CD4-positive, alpha-beta T cell (primary cell): ENCODE measurements at regions not wholly inside any gene's neighbourhood (a gene's known extent, or its start where the extent isn't known, plus 50 kb on each side); places are given as distances from the start of the nearest gene placed in this dataset.

Experiments used
- ATAC-seq: fragments of 200-7000 bp; cut with Tn5 transposase; one replicate; pipeline ENCODE4 v1.10.0; 2022; ENCODE audit warnings: mild to moderate bottlenecking; ENCODE audit not compliant: poor library complexity
- CTCF ChIA-PET: fragments of 350-600 bp; sonication (Branson Sonifier 250); formaldehyde crosslinking; loops from one replicate; lab custom pipeline; 2021; ENCODE audit warnings: antibody characterized with exemption, inconsistent platforms; lab: Charles Lee
- POLR2A ChIA-PET: fragments of 350-600 bp; sonication (Branson Sonifier 250); formaldehyde crosslinking; loops from one replicate; lab custom pipeline; 2021; ENCODE audit warnings: antibody characterized with exemption, inconsistent platforms; lab: Charles Lee
- DNase-seq, 14 experiments: peaks; one replicate each; pipeline ENCODE4 v3.0.0-alpha.2; 2013 to 2020; ENCODE audit warnings: mixed read lengths in 2 of 14
- H3K27ac ChIP-seq, 2 donors: one replicate each; pipeline versions ENCODE4 v1.5.1 to v1.7.0; 2013; ENCODE audit warnings: low read length in 2 of 2, low read depth in 1 of 2, mild to moderate bottlenecking in 1 of 2
- H3K27me3 ChIP-seq, 2 experiments: 1 replicate in 1 of 2; 2 replicates in 1 of 2; pipeline versions ENCODE4 v1.6.1 to v1.7.0; 2013; ENCODE audit warnings: low read length in 2 of 2, control low read depth in 1 of 2, mild to moderate bottlenecking in 1 of 2, moderate library complexity in 1 of 2; ENCODE audit not compliant: insufficient read depth in 2 of 2, control insufficient read depth in 1 of 2
- H3K36me3 ChIP-seq: one replicate; pipeline ENCODE4 v1.6.1; 2013; ENCODE audit warnings: low read length, control low read depth; ENCODE audit not compliant: insufficient read depth
- H3K4me1 ChIP-seq: one replicate; pipeline ENCODE4 v1.6.1; 2013; ENCODE audit warnings: low read length, control low read depth; ENCODE audit not compliant: insufficient read depth
- H3K4me3 ChIP-seq: one replicate; pipeline ENCODE4 v1.5.1; 2013; ENCODE audit warnings: mild to moderate bottlenecking, low read length, moderate library complexity
- H3K9me3 ChIP-seq, 2 experiments: 1 replicate in 1 of 2; 2 replicates in 1 of 2; pipeline versions ENCODE4 v1.6.1 to v1.7.0; 2013; ENCODE audit warnings: low read length in 2 of 2, mild to moderate bottlenecking in 2 of 2, control low read depth in 1 of 2, moderate library complexity in 1 of 2; ENCODE audit not compliant: control insufficient read depth in 1 of 2, insufficient read depth in 1 of 2
- H3K27ac Mint-ChIP-seq: one replicate; pipeline ENCODE4 v1.8.0; 2020; ENCODE audit warnings: mixed read lengths
- H3K27me3 Mint-ChIP-seq: one replicate; pipeline ENCODE4 v1.8.0; 2021; ENCODE audit warnings: mixed read lengths
- H3K36me3 Mint-ChIP-seq: one replicate; pipeline ENCODE4 v1.8.0; 2021; ENCODE audit warnings: low read depth, mixed read lengths
- H3K4me1 Mint-ChIP-seq: one replicate; pipeline ENCODE4 v1.8.0; 2021; ENCODE audit warnings: low read depth, mixed read lengths
- H3K4me3 Mint-ChIP-seq: one replicate; pipeline ENCODE4 v1.8.0; 2020; ENCODE audit warnings: mild to moderate bottlenecking, mixed read lengths
- H3K9me3 Mint-ChIP-seq: one replicate; pipeline ENCODE4 v1.8.0; 2020; ENCODE audit warnings: mixed read lengths
- CTCF ChIP-seq: fragments of 200-600 bp; IDR thresholded peaks from one replicate; pipeline ENCODE4 v1.8.0; 2022; ENCODE audit warnings: antibody characterized with exemption, mild to moderate bottlenecking
- intact Hi-C, 2 experiments: fragments of 100-400 bp; cut with DNase I in 1 of 2; cut with micrococcal nuclease in 1 of 2; formaldehyde crosslinking; loops; one replicate each; pipeline versions ENCODE4 v1.15.1 to v1.9.0; 2023 to 2025; cut with DNase I, micrococcal nuclease

DNA sequence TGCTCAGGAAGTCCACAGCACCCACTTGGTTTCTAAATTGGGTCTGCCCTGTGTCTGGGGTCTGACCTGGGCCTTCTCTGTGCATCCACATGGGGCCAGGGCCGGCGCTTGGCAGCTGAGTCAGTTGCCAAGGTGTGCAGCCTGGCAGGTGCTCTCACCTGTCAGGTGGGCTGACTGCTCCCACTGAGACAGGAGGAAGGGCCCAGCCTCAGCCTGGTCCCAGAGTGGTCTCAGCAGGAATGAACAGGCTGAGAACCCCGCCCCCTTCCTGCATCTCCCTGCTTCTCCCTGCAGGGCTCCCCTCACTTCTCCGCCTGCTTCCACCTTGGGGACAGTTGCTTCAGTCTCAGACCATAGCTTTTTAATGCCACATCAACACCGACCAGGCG is 60.5 kb downstream of the BARX1 start:
- ChIA-PET CTCF (no interaction called here), POLR2A (no interaction called here)
- H3K36me3 ChIP-seq, result no peaks in the 10 kb centered on the region
- ATAC-seq, result no peak
- no peaks in the 10 kb centered on the region for H3K27me3 ChIP-seq
- peaks cover 0 to 27% of the 10 kb centered on the region in 2 experiments for H3K9me3 ChIP-seq
- intact Hi-C loops, result no loop called here
- no peaks in the 10 kb centered on the region for H3K36me3 Mint-ChIP-seq
- no peak overlapping the region for H3K27ac ChIP-seq
- H3K4me1 ChIP-seq, result peaks cover 29% of the 10 kb centered on the region
- no peak overlapping the region for H3K4me3 Mint-ChIP-seq
- no peak overlapping the region for H3K4me3 ChIP-seq
- TF ChIP-seq CTCF, result no peak
- no peak for DNase-seq
- H3K4me1 Mint-ChIP-seq, result peaks cover 23% of the 10 kb centered on the region
- H3K27ac Mint-ChIP-seq, result no peak overlapping the region
- H3K9me3 Mint-ChIP-seq, result peaks cover 3% of the 10 kb centered on the region
- no peaks in the 10 kb centered on the region for H3K27me3 Mint-ChIP-seq

GRCh38 chr9:93893899-93894690 is 61.1 kb downstream of the BARX1 start:
- POLR2A ChIA-PET, result no interaction called here

DNA sequence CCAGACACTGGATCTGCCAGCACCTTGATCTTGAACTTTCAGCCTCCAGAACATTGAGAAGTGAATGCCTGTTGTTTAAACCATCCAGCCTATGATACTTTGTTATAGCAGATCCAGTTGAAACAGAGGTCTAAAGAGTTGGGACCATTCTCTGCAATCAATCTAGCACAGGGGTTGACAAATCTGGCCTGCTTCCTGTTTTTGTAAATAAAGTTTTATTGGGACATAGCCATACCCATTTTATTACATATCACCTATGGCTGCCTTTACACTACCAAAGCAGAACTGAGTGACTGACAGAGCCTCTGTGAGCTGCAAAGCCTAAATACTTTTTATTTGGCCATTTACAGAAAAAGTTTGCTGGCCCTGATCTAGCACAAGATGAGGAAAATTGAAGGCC is 62.0 kb downstream of the BARX1 start:
- TF ChIP-seq CTCF, result no peak
- H3K4me3 ChIP-seq, result no peak overlapping the region
- H3K27me3 ChIP-seq, result no peaks in the 10 kb centered on the region
- no peak for DNase-seq
- no peak overlapping the region for H3K4me3 Mint-ChIP-seq
- H3K4me1 Mint-ChIP-seq, result peaks cover 13% of the 10 kb centered on the region
- H3K36me3 ChIP-seq, result no peaks in the 10 kb centered on the region
- no peak for ATAC-seq
- H3K27me3 Mint-ChIP-seq, result no peaks in the 10 kb centered on the region
- peaks cover 18% of the 10 kb centered on the region for H3K4me1 ChIP-seq
- peaks cover 0 to 26% of the 10 kb centered on the region in 2 experiments for H3K9me3 ChIP-seq
- H3K27ac Mint-ChIP-seq, result no peak overlapping the region
- peaks cover 3% of the 10 kb centered on the region for H3K9me3 Mint-ChIP-seq
- no peak overlapping the region for H3K27ac ChIP-seq
- no peaks in the 10 kb centered on the region for H3K36me3 Mint-ChIP-seq
- POLR2A ChIA-PET, result no interaction called here
- intact Hi-C loops, result no loop called here
- CTCF ChIA-PET, result interaction anchor here (1.6 kb wide), 1 partner anchor 11 kb away, joined by 3 read pairs; no protein-coding TSS in a partner anchor

More at GRCh38 chr9:93893899-93894690, 61.1 kb downstream of the BARX1 start:
- Mint-ChIP-seq H3K4me3 (no peak overlapping the region), H3K27ac (no peak overlapping the region), H3K27me3 (no peaks in the 10 kb centered on the region), H3K4me1 (peaks cover 17% of the 10 kb centered on the region), H3K36me3 (no peaks in the 10 kb centered on the region), H3K9me3 (peaks cover 3% of the 10 kb centered on the region)
- no peaks in the 10 kb centered on the region for H3K36me3 ChIP-seq
- H3K27ac ChIP-seq, result no peak overlapping the region
- peaks cover 27% of the 10 kb centered on the region for H3K4me1 ChIP-seq
- peaks cover 0 to 26% of the 10 kb centered on the region in 2 experiments for H3K9me3 ChIP-seq
- ATAC-seq, result no peak
- intact Hi-C loops, result no loop called here
- H3K4me3 ChIP-seq, result no peak overlapping the region
- H3K27me3 ChIP-seq, result no peaks in the 10 kb centered on the region
- CTCF ChIA-PET, result no interaction called here
- no peak for TF ChIP-seq CTCF
- DNase-seq, result peak in 1 of 14 experiments; percentile 29
